ENCODE measurements at regions not wholly inside any gene's neighbourhood (a gene's known extent, or its start where the extent isn't known, plus 50 kb on each side); places are given as distances from the start of the nearest gene placed in this dataset.

GRCh38 chr5:163760498-163760897 is 255.1 kb downstream of the MAT2B start:
- H3K18ac ChIP-seq (ENCODE audit: low read length) = no peak overlapping the region
- H3K14ac ChIP-seq (ENCODE audit: low read length) = no peak overlapping the region
- no peaks in the 10 kb centered on the region for H3K9me3 ChIP-seq (ENCODE audit: insufficient read depth, low read depth, low read length)
- H4K8ac ChIP-seq (ENCODE audit: low read depth, low read length) = no peak overlapping the region
- H3K36me3 ChIP-seq (ENCODE audit: control insufficient read depth in 1 of 2, insufficient read depth in 2 of 2, low read length in 2 of 2) = no peaks in the 10 kb centered on the region
- no peaks in the 10 kb centered on the region for H3K4me1 ChIP-seq (ENCODE audit: control insufficient read depth in 1 of 2, insufficient read depth in 2 of 2, low read length in 2 of 2)
- H4K91ac ChIP-seq (ENCODE audit: low read depth, low read length) = no peak overlapping the region
- no CpG with 5 or more reads among the region's 3 CpGs for WGBS (ENCODE audit: extremely low coverage, insufficient coverage, insufficient read length)
- H3K27me3 ChIP-seq (ENCODE audit: insufficient read depth, low read length) = no peaks in the 10 kb centered on the region
- no peak overlapping the region for H3K4ac ChIP-seq (ENCODE audit: low read depth, low read length)
- H2AK5ac ChIP-seq (ENCODE audit: low read length) = no peak overlapping the region
- H2BK12ac ChIP-seq (ENCODE audit: low read length) = no peak overlapping the region
- no peak overlapping the region for H3K27ac ChIP-seq (ENCODE audit: low read depth, low read length)
- H3K79me2 ChIP-seq (ENCODE audit: control insufficient read depth, insufficient read depth, low read length, poor library complexity) = no peaks in the 10 kb centered on the region
- H3K4me2 ChIP-seq (ENCODE audit: low read length) = no peak overlapping the region
- no peak overlapping the region for H3K23ac ChIP-seq (ENCODE audit: low read length)
- DNase-seq = no peak
- no peak overlapping the region for H4K12ac ChIP-seq (ENCODE audit: low read depth, low read length)
- H3K4me3 ChIP-seq (ENCODE audit: low read depth, low read length) = no peak overlapping the region
- H3K79me1 ChIP-seq (ENCODE audit: low read length) = no peaks in the 10 kb centered on the region
- H3K9ac ChIP-seq (ENCODE audit: low read length) = no peak overlapping the region
- H2BK5ac ChIP-seq (ENCODE audit: low read depth, low read length, poor library complexity) = no peak overlapping the region
- H2BK120ac ChIP-seq (ENCODE audit: insufficient read depth, low read length, poor library complexity) = no peak overlapping the region
- H2AFZ ChIP-seq (ENCODE audit: insufficient read depth, low read length, poor library complexity) = no peak overlapping the region

DNA sequence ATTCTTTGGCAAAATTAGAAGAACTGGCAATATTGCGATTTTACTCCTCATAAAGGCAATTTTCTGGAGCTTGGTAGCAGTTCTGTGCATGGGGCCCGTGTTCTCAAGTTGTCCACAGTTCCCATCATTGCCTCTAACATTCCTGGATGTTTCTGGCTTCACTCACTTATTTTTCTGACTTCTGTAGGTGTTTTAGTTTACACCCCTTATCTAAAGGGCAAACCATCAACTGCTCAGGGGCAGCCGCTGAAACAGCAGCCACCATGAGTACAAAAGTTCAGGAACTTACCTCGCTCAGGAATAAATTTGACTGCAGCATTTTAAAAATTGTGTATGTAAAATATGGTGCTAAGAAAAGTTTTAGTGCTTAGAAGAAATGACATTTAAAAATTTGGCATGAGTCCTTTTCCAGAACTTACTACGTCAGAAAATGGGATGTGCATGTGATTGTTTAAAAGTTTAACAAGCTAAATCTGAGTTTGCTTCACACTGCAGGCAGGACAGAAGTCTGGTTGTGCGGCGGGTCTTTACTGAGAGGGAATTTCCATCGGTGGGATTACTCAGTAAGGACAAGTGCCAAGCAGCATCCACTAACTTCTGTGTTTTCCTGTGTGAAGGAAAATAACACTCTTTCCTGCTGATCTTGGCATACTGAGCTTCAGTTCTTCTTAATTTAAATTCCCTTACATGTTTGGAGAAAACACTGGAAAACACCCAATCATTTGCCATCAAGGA is 261.7 kb downstream of the MAT2B start:
- no peak overlapping the region for H3K4ac ChIP-seq (ENCODE audit: low read depth, low read length)
- no peak overlapping the region for H4K91ac ChIP-seq (ENCODE audit: low read depth, low read length)
- no peak overlapping the region for H3K9ac ChIP-seq (ENCODE audit: low read length)
- no peak overlapping the region for H4K8ac ChIP-seq (ENCODE audit: low read depth, low read length)
- WGBS (ENCODE audit: extremely low coverage, insufficient coverage, insufficient read length) = no CpG with 5 or more reads among the region's 8 CpGs
- no peak overlapping the region for H2AFZ ChIP-seq (ENCODE audit: insufficient read depth, low read length, poor library complexity)
- H3K36me3 ChIP-seq (ENCODE audit: control insufficient read depth in 1 of 2, insufficient read depth in 2 of 2, low read length in 2 of 2) = no peaks in the 10 kb centered on the region
- H3K79me2 ChIP-seq (ENCODE audit: control insufficient read depth, insufficient read depth, low read length, poor library complexity) = no peaks in the 10 kb centered on the region
- no peak overlapping the region for H3K18ac ChIP-seq (ENCODE audit: low read length)
- no peaks in the 10 kb centered on the region for H3K9me3 ChIP-seq (ENCODE audit: insufficient read depth, low read depth, low read length)
- H3K4me3 ChIP-seq (ENCODE audit: low read depth, low read length) = no peak overlapping the region
- H3K4me2 ChIP-seq (ENCODE audit: low read length) = no peak overlapping the region
- no peak overlapping the region for H3K14ac ChIP-seq (ENCODE audit: low read length)
- no peaks in the 10 kb centered on the region for H3K79me1 ChIP-seq (ENCODE audit: low read length)
- no peak overlapping the region for H4K12ac ChIP-seq (ENCODE audit: low read depth, low read length)
- H2BK120ac ChIP-seq (ENCODE audit: insufficient read depth, low read length, poor library complexity) = no peak overlapping the region
- H2BK5ac ChIP-seq (ENCODE audit: low read depth, low read length, poor library complexity) = no peak overlapping the region
- H2BK12ac ChIP-seq (ENCODE audit: low read length) = no peak overlapping the region
- no peak overlapping the region for H2AK5ac ChIP-seq (ENCODE audit: low read length)
- no peaks in the 10 kb centered on the region for H3K27me3 ChIP-seq (ENCODE audit: insufficient read depth, low read length)
- no peaks in the 10 kb centered on the region for H3K4me1 ChIP-seq (ENCODE audit: control insufficient read depth in 1 of 2, insufficient read depth in 2 of 2, low read length in 2 of 2)
- no peak for DNase-seq
- no peak overlapping the region for H3K27ac ChIP-seq (ENCODE audit: low read depth, low read length)
- no peak overlapping the region for H3K23ac ChIP-seq (ENCODE audit: low read length)

- Histone ChIP-seq H3K27me3 (ENCODE audit: insufficient read depth, low read length) (no peaks in the 10 kb centered on the region), H3K27ac (ENCODE audit: low read depth, low read length) (no peak overlapping the region), H3K14ac (ENCODE audit: low read length) (no peak overlapping the region), H2BK12ac (ENCODE audit: low read length) (no peak overlapping the region), H3K23ac (ENCODE audit: low read length) (no peak overlapping the region), H2AFZ (ENCODE audit: insufficient read depth, low read length, poor library complexity) (no peak overlapping the region), H4K12ac (ENCODE audit: low read depth, low read length) (no peak overlapping the region), H3K9ac (ENCODE audit: low read length) (no peak overlapping the region), H3K79me1 (ENCODE audit: low read length) (no peaks in the 10 kb centered on the region), H4K91ac (ENCODE audit: low read depth, low read length) (no peak overlapping the region), H3K4me2 (ENCODE audit: low read length) (no peak overlapping the region), H2AK5ac (ENCODE audit: low read length) (no peak overlapping the region), H3K79me2 (ENCODE audit: control insufficient read depth, insufficient read depth, low read length, poor library complexity) (no peaks in the 10 kb centered on the region), H3K9me3 (ENCODE audit: insufficient read depth, low read depth, low read length) (no peaks in the 10 kb centered on the region), H3K18ac (ENCODE audit: low read length) (no peak overlapping the region), H3K4me3 (ENCODE audit: low read depth, low read length) (no peak overlapping the region), H2BK5ac (ENCODE audit: low read depth, low read length, poor library complexity) (no peak overlapping the region), H2BK120ac (ENCODE audit: insufficient read depth, low read length, poor library complexity) (no peak overlapping the region), H3K4me1 (ENCODE audit: control insufficient read depth in 1 of 2, insufficient read depth in 2 of 2, low read length in 2 of 2) (no peaks in the 10 kb centered on the region), H4K8ac (ENCODE audit: low read depth, low read length) (no peak overlapping the region), H3K4ac (ENCODE audit: low read depth, low read length) (no peak overlapping the region), H3K36me3 (ENCODE audit: control insufficient read depth in 1 of 2, insufficient read depth in 2 of 2, low read length in 2 of 2) (no peaks in the 10 kb centered on the region)
- WGBS (ENCODE audit: extremely low coverage, insufficient coverage, insufficient read length) = no CpG with 5 or more reads among the region's 2 CpGs
- DNase-seq = peak in 1 of 2 donors; percentile 2
Observed at GRCh38 chr5:163770625-163771024, 265.2 kb downstream of the MAT2B start.

GRCh38 chr5:163772241-163772640 is 266.8 kb downstream of the MAT2B start:
- H3K9me3 ChIP-seq (ENCODE audit: insufficient read depth, low read depth, low read length) = no peaks in the 10 kb centered on the region
- H3K79me2 ChIP-seq (ENCODE audit: control insufficient read depth, insufficient read depth, low read length, poor library complexity) = no peaks in the 10 kb centered on the region
- no peak overlapping the region for H4K8ac ChIP-seq (ENCODE audit: low read depth, low read length)
- H2AK5ac ChIP-seq (ENCODE audit: low read length) = no peak overlapping the region
- no peak for DNase-seq
- H2BK5ac ChIP-seq (ENCODE audit: low read depth, low read length, poor library complexity) = no peak overlapping the region
- H3K27ac ChIP-seq (ENCODE audit: low read depth, low read length) = no peak overlapping the region
- no peak overlapping the region for H2AFZ ChIP-seq (ENCODE audit: insufficient read depth, low read length, poor library complexity)
- WGBS (ENCODE audit: extremely low coverage, insufficient coverage, insufficient read length) = no CpG with 5 or more reads among the region's 1 CpG
- H2BK120ac ChIP-seq (ENCODE audit: insufficient read depth, low read length, poor library complexity) = no peak overlapping the region
- no peak overlapping the region for H3K9ac ChIP-seq (ENCODE audit: low read length)
- H2BK12ac ChIP-seq (ENCODE audit: low read length) = no peak overlapping the region
- no peak overlapping the region for H3K4me2 ChIP-seq (ENCODE audit: low read length)
- no peaks in the 10 kb centered on the region for H3K27me3 ChIP-seq (ENCODE audit: insufficient read depth, low read length)
- H3K14ac ChIP-seq (ENCODE audit: low read length) = no peak overlapping the region
- H3K79me1 ChIP-seq (ENCODE audit: low read length) = no peaks in the 10 kb centered on the region
- no peak overlapping the region for H3K4me3 ChIP-seq (ENCODE audit: low read depth, low read length)
- H4K91ac ChIP-seq (ENCODE audit: low read depth, low read length) = no peak overlapping the region
- no peak overlapping the region for H4K12ac ChIP-seq (ENCODE audit: low read depth, low read length)
- no peak overlapping the region for H3K23ac ChIP-seq (ENCODE audit: low read length)
- H3K18ac ChIP-seq (ENCODE audit: low read length) = no peak overlapping the region
- no peaks in the 10 kb centered on the region for H3K36me3 ChIP-seq (ENCODE audit: control insufficient read depth in 1 of 2, insufficient read depth in 2 of 2, low read length in 2 of 2)
- no peaks in the 10 kb centered on the region for H3K4me1 ChIP-seq (ENCODE audit: control insufficient read depth in 1 of 2, insufficient read depth in 2 of 2, low read length in 2 of 2)
- no peak overlapping the region for H3K4ac ChIP-seq (ENCODE audit: low read depth, low read length)

Data from trophoblast cell (in vitro differentiated cells and primary cell).